ENCODE measurements at regions not wholly inside any gene's neighbourhood (a gene's known extent, or its start where the extent isn't known, plus 50 kb on each side); places are given as distances from the start of the nearest gene placed in this dataset.

GRCh38 chr12:41709463-41710285 lies 435.0 kb downstream of the GXYLT1 start:
- Histone ChIP-seq H3K36me3 (no peaks in the 10 kb centered on the region), H3K4me1 (no peaks in the 10 kb centered on the region), H3K27me3 (no peaks in the 10 kb centered on the region), H3K27ac (no peak overlapping the region), H3K4me3 (no peak overlapping the region), H3K9ac (ENCODE audit: low read depth in 2 of 2, low read length in 2 of 2) (no peak overlapping the region), H3K9me3 (no peaks in the 10 kb centered on the region)
- TF ChIP-seq, protein P1, sequence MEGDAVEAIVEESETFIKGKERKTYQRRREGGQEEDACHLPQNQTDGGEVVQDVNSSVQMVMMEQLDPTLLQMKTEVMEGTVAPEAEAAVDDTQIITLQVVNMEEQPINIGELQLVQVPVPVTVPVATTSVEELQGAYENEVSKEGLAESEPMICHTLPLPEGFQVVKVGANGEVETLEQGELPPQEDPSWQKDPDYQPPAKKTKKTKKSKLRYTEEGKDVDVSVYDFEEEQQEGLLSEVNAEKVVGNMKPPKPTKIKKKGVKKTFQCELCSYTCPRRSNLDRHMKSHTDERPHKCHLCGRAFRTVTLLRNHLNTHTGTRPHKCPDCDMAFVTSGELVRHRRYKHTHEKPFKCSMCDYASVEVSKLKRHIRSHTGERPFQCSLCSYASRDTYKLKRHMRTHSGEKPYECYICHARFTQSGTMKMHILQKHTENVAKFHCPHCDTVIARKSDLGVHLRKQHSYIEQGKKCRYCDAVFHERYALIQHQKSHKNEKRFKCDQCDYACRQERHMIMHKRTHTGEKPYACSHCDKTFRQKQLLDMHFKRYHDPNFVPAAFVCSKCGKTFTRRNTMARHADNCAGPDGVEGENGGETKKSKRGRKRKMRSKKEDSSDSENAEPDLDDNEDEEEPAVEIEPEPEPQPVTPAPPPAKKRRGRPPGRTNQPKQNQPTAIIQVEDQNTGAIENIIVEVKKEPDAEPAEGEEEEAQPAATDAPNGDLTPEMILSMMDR (IDR thresholded peaks at IDR 0.05): no peak
- intact Hi-C loops (cut with DNase I): no loop called here
- no peak for DNase-seq

- Histone ChIP-seq H3K27me3 (no peaks in the 10 kb centered on the region), H3K27ac (no peak overlapping the region), H3K9me3 (no peaks in the 10 kb centered on the region), H3K9ac (ENCODE audit: low read depth in 2 of 2, low read length in 2 of 2) (no peak overlapping the region), H3K4me3 (no peak overlapping the region), H3K36me3 (no peaks in the 10 kb centered on the region), H3K4me1 (no peaks in the 10 kb centered on the region)
- intact Hi-C loops (cut with DNase I): no loop called here
- DNase-seq: no peak
- TF ChIP-seq, protein P1 (IDR thresholded peaks at IDR 0.05): no peak
These were observed 435.7 kb downstream of the GXYLT1 start for GRCh38 chr12:41709012-41709411.

- no peak for DNase-seq
- H3K9ac ChIP-seq (ENCODE audit: low read depth in 2 of 2, low read length in 2 of 2): no peak overlapping the region
- no peaks in the 10 kb centered on the region for H3K36me3 ChIP-seq
- no peak overlapping the region for H3K4me3 ChIP-seq
- H3K9me3 ChIP-seq: no peaks in the 10 kb centered on the region
- H3K27me3 ChIP-seq: no peaks in the 10 kb centered on the region
- intact Hi-C loops (cut with DNase I): no loop called here
- TF ChIP-seq, protein P1 (IDR thresholded peaks at IDR 0.05): no peak
- no peaks in the 10 kb centered on the region for H3K4me1 ChIP-seq
- H3K27ac ChIP-seq: no peak overlapping the region
These were observed 438.3 kb downstream of the GXYLT1 start for GRCh38 chr12:41706376-41706775.

DNA sequence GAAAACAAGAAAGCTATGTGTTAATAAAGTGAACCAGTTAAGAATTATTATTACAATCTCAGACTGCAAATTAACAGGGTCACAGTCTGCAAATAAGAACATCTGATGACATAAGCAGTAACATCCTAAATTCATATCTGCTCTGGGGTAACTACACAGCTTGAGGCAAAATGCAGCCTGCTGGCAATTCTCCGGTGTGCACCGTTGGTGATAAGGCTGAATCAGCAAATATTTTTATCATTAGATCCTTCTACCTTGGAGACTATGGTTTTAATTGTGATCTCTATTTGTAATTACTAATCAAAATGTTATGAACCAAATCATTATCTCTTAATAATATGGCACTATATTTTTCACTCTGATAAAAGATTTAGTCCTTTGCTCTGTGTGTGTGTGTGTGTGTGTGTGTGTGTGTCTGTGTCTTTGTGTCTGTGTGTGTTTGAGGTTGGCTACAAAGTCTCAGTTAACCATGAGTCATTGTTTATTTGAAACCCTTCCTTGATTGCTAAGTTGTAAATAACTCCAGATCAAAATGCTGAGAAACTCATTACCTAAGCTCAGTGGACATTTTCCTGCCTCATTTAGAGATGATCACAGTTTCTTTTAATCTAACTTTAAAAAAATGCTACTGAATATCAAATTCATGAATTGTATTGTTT lies 442.6 kb downstream of the GXYLT1 start:
- Histone ChIP-seq H3K9me3 (no peaks in the 10 kb centered on the region), H3K36me3 (no peaks in the 10 kb centered on the region), H3K9ac (ENCODE audit: low read depth in 2 of 2, low read length in 2 of 2) (no peak overlapping the region), H3K27me3 (no peaks in the 10 kb centered on the region), H3K4me1 (no peaks in the 10 kb centered on the region), H3K27ac (no peak overlapping the region), H3K4me3 (no peak overlapping the region)
- intact Hi-C loops (cut with DNase I): no loop called here
- TF ChIP-seq, protein P1 (IDR thresholded peaks at IDR 0.05): no peak
- no peak for DNase-seq

DNA sequence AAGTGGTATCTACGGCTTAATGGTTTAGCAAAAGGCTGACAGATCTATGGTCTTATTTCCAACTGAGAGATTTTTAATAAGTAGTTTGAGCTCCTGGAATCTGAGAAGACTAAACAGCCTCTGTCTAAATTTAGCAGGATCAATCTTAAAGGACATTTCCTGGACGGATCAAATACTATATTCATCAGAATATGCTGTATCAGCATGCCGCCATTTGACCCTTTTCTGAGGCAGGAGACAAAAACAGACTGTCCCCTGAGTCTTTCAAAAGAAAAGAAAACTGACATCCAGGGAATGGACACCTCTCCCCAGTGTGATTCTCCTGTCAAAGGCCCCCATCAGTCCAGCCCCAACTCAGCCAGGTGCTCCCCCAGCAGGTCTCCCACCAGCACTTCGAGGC lies 443.7 kb downstream of the GXYLT1 start:
- H3K4me1 ChIP-seq: no peaks in the 10 kb centered on the region
- DNase-seq: no peak
- H3K9ac ChIP-seq (ENCODE audit: low read depth in 2 of 2, low read length in 2 of 2): no peak overlapping the region
- H3K4me3 ChIP-seq: no peak overlapping the region
- no peak overlapping the region for H3K27ac ChIP-seq
- no peaks in the 10 kb centered on the region for H3K27me3 ChIP-seq
- no peaks in the 10 kb centered on the region for H3K9me3 ChIP-seq
- intact Hi-C loops (cut with DNase I): no loop called here
- TF ChIP-seq, protein P1 (IDR thresholded peaks at IDR 0.05): no peak
- no peaks in the 10 kb centered on the region for H3K36me3 ChIP-seq

Measured in colonic mucosa (tissue), 4 donors.